Lower leg skin (tissue), 3 donors: ENCODE measurements at regions not wholly inside any gene's neighbourhood (a gene's known extent, or its start where the extent isn't known, plus 50 kb on each side); places are given as distances from the start of the nearest gene placed in this dataset.

ENCODE experiments used
- POLR2A ChIP-seq, 2 donors: fragments of 450-650 bp; IDR thresholded peaks; one replicate each; pipeline ENCODE4 v1.6.1; 2016 to 2017; ENCODE audit warnings: antibody characterized with exemption in 2 of 2, mild to moderate bottlenecking in 1 of 2, moderate library complexity in 1 of 2
- TF ChIP-seq, protein P1 (sequence below), 3 donors: fragments of 450-650 bp; IDR thresholded peaks; one replicate each; pipeline ENCODE4 v1.5.1; 2016; ENCODE audit warnings: antibody characterized with exemption in 3 of 3, mild to moderate bottlenecking in 3 of 3, moderate library complexity in 2 of 3

DNA sequence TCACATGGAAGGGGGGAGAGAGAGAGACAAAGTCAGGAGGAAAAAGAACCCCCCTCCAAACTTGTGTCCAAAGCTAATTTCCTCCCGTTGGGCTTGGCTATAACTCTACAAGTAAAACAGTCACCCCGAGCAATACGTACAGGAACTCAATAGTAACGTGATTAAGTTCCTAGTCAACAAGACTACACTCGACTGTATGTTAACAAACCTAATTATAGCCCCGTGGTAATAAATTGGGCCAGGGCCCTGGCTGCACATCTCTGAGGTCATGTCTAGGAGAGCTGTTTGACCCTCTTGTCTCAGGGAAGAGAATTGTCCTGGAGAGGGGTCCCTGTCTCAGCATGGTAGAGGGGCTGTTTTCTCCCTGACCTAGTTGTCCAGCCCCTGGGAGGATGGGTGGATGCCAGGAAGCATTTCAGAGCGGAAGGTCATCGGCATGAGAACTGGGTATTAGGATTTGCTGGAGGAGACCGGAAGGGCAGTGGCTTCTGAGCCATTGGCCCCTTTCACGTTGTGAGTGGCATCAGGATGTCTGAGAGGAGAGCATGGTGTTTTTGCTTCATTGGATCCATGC lies 60.2 kb upstream of the COMTD1 start:
- TF ChIP-seq, protein P1, sequence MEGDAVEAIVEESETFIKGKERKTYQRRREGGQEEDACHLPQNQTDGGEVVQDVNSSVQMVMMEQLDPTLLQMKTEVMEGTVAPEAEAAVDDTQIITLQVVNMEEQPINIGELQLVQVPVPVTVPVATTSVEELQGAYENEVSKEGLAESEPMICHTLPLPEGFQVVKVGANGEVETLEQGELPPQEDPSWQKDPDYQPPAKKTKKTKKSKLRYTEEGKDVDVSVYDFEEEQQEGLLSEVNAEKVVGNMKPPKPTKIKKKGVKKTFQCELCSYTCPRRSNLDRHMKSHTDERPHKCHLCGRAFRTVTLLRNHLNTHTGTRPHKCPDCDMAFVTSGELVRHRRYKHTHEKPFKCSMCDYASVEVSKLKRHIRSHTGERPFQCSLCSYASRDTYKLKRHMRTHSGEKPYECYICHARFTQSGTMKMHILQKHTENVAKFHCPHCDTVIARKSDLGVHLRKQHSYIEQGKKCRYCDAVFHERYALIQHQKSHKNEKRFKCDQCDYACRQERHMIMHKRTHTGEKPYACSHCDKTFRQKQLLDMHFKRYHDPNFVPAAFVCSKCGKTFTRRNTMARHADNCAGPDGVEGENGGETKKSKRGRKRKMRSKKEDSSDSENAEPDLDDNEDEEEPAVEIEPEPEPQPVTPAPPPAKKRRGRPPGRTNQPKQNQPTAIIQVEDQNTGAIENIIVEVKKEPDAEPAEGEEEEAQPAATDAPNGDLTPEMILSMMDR (IDR thresholded peaks at IDR 0.05) = no peak
- no peak for TF ChIP-seq POLR2A (IDR thresholded peaks at IDR 0.05)
